Activated CD8-positive, alpha-beta memory T cell treated with anti-CD3 and anti-CD28 coated beads, Interleukin-2, amount 50 U/mL, for 4 hours (primary cell): ENCODE measurements at regions not wholly inside any gene's neighbourhood (a gene's known extent, or its start where the extent isn't known, plus 50 kb on each side); places are given as distances from the start of the nearest gene placed in this dataset.
"Not testable (repeated sequence)": the region's sequence is repeated elsewhere in the genome, so short reads cannot be mapped to it uniquely, and the experiment has no call there.

Experiments used
- DNase-seq: peaks from one replicate; pipeline ENCODE4 v3.0.0-alpha.2; 2020

DNA sequence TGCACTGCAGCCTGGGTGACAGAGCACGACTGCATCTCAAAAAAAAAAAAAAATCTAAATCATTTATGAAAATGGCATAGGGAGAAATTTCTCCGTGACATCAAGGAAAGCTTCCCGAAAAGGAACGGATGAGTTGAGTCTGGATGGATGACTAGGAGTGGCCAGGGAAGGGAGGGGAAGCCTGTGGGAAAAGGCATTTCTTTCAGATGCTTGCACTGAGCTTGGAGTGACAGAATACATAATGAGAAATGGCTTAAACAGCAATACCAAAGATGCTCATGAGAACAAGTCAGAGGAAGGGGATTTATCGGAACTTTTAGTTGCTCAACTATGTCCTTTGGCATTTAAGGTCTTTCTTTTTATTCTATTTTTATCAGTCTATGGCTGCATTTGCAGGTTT is 1369.2 kb upstream of the TMEM132C start:
- DNase-seq: no peak

DNA sequence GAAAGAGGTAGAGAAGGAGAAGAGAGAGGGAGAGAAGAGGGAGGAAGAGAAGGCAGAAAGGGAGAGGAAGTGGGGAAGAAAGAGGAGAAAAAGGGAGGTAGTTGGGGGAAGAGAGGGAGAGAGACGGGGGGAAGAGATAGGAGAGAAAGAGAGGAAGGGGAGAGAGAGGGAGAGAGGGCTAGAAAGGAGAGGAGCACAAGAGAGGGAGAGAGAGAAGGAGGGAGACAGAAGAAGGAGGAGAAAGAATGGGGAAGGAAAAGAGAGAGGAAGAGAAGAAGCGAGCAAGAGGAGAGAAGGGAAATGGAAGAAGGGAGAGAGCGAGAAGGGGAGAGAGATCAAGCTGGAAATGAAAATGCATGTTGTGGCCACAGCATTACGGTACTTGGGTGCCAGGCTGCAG is 1368.4 kb upstream of the TMEM132C start:
- DNase-seq: no peak

DNA sequence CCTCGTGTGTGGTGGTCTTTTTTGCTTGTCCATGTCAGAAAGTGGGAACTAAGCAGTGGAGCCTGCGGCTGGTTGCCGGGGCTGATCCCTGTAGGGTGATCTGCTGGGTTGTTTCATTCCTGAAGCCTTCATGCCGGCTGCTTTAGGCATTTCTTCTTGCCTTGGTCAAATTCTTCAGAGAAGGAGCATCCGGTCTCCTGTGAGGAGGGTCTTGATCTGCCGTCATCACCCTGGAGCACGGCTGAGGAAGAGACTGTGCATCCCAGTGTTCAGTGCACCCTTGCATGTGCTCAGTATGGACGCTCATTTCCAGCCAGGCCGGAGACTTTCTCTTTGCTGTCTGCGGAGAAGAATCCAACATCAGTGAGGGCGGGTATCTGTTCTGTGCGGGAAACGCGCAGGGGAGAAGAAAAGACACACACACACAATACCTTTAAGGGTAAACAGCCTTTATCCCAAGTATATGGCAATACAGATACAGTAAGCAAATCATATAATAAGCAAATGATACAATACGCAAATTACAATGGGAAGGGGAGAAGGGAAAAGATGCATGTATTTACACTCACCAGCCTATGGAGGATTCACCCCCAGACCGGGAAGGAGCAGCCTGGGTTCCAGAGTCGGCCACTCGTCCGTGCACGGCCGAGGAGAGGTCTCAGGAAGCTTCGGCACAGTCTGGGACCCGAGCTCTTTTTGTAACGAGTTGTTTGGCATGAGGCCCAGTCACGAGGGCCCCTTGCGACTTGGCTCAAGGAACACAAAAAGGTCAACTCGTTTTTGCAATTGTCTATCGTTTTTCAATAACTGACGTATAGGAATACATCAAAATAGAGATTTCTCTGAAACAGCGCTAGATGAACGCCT is 1366.8 kb upstream of the TMEM132C start:
- no peak for DNase-seq

DNA sequence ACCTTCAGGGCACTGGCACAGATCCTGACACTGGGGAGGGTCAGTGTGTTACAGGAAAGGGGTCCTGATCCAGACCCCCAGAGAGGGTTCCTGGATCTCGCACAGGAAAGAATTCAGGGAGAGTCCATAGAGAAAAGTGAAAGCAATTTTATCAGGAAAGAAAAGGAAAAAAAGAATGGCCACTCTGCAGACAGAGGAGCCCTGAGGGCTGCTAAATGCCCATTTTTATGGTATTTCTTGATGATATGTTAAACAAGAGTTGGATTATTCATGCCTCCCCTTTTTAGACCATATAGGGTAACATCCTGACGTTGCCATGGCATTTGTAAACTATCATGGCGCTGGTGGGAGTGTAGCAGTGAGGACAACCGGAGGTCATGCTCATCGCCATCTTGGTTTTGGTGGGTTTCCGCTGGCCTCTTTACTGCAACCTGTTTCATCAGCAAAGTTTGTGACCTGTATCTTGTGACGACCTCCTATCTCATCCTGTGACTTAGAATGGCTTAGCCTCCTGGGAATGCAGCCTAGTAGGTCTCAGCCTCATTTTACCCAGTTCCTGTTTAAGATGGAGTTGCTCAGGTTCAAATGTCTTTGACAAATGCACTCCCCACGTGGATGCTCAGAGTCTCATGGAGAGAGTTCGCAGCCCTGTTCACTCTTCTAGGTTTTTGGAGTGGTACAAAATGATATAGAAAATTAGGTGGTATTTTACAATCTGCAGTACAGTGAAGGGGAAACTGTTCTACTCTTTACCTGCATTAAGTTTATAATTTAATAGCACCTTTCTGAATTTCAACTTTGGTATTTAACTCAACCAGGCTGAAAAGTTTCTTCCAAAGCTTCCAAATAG is 1363.7 kb upstream of the TMEM132C start:
- no peak for DNase-seq

DNA sequence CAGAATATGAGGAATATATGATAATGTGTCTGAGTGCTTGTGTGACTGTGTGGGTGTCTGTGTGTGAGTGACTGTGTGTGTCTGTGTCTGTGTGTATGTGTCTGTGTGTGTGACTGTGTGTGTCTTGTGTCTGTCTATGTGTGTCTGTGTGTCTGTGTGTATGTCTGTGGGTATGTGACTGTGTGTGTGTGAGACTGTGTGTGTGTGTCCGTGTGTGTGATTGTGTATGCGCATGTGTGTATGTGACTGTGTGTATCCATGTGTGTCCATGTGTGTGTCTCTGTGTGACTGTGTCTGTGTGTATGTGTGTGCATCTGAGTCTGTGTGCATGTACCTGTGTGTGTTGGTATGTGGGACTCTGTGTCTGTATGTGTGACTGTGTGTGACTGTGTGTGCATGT is 1361.2 kb upstream of the TMEM132C start:
- no peak for DNase-seq

GRCh38 chr12:126907900-126908764 is 1358.8 kb upstream of the TMEM132C start:
- no peak for DNase-seq

GRCh38 chr12:126908765-126909142 is 1358.2 kb upstream of the TMEM132C start:
- no peak for DNase-seq

DNA sequence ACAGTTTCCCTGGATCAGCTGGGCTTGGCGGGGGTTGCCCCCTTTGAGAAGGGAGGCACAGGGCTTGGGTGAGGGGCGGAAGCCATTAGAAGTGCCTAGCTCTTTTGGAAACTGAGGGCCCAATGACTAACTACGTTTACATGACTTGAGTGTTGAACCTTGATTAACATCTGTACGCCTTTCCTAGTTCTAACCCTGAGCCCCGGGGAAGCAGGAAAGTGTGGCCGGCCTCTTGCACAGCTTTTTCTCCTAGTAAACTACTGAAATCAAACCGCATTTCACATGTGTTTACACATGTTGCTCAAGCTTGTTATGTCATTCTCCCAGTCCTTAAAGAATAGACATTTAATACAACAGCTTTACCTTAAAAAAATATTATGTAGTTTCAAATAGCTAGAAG is 1356.4 kb upstream of the TMEM132C start:
- no peak for DNase-seq

GRCh38 chr12:126912111-126912510 is 1354.9 kb upstream of the TMEM132C start:
- no peak for DNase-seq

DNA sequence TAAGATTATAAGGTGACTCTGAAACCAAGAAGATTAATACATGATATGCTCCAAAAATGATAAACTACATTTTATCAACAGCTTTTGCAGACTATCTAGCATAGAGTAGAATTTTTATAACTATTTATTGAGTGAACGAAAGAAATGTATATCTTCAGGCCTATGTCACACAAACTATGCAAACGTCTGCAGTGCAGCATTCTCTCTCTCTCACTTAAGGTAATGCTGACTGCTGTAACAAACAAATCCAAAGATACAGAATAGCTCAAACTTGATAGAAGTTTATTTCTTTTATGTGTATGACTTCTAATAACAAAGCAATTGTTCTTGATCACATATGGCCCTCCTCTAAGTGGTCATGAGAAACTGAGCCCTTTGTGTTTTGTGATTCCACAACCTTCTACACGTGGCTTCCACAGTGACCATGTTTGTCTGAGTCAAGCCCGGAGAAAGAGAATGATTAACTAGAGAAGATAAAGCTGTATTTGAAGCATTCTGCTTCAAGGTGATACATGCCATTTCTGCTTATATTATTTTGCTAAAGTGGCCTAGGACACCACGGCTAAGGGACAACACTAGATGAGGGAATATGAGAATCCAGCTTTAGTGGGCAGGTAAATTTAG is 1352.7 kb upstream of the TMEM132C start:
- DNase-seq: no peak

DNA sequence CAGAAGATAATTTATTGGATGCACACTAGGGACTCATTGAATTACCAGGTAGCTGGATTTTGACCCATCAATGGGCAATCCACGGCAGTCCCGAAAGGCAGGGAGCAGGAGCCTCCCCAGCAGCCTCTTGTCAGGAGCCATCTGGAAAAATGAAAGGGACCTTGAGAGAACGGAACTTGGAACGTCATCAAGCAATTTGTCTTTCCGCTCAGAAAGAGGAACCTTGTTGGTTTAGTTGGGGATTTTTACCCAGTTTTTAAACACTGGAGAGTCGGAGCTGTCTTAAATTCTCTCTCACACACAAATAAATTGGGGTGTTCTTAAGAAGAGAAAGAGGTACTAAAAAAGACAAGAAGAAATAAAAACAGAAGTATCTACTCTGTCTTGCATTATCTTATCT is 1351.7 kb upstream of the TMEM132C start:
- no peak for DNase-seq

GRCh38 chr12:126926023-126926594 is 1340.9 kb upstream of the TMEM132C start:
- DNase-seq: no peak

- DNase-seq: no peak
These were observed 1336.7 kb upstream of the TMEM132C start for GRCh38 chr12:126930234-126930633.

DNA sequence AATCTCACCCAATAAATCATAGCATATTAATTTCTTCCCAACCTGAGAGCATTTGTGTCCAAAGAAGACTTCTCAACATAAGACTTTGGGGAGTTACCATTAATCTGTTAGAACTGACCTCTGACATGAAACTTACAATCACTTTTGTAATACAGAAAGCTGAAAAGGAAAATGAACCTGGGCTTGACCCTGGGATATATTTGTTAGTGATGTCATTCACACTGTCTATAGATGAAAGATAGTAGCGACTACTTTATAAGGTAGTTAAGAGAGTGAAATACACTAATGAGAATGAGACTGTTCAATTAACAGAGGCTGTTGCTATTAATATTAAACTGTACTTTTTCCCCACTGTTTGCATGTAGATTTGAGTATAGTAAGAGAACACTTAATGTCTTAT is 1334.8 kb upstream of the TMEM132C start:
- no peak for DNase-seq

DNA sequence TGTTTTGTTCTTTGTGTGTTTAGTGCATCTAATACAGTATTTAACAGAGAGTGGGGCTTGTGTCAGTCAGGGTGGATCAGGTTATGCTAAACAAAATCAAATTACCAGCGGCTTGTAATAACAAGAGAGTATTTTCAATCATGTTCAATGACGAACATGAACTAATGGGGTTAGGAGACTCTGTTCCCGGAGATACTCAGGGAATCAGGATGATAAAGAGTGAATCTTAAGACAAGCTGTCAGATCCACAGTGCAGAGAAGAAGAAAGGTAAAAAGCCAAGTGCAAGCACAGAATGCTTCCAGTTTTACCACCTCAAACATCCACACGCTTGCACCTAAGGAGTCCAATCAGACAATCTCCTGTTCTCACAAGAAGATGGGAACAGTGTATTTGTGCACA is 1331.5 kb upstream of the TMEM132C start:
- no peak for DNase-seq

DNA sequence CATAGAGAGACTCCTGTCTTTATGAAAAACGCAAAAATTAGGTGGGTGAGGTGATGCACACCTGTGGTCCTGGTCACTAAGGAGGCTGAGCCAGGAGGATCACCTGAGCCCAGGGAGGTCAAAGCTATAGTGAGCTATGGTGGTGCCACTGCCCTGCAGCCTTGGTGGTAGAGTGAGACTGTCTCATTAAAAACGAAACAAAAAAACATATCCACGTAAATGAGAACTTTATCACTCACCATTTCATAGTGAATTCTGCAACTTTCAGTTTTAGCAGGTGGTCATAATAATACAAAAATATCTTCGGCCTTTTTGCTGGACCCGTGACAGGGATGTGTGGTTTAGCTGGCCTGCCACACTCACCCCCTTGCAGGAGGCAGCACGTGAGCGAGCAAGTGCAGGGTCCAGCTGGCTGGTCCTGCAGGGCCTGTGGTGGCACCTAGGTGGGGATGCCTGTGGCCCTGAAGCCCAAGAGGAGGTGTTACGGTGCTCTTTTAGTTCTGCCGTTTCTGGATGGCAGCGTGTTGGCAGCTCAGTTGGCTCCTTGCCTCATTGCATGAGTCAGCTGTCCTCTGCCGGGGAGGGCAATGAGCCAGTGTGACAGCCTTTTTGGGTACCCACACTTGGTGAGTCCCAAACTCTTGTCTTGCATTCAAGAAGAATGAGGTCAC is 1330.7 kb upstream of the TMEM132C start:
- no peak for DNase-seq

- DNase-seq: no peak
These were observed 1329.5 kb upstream of the TMEM132C start for GRCh38 chr12:126937431-126937830.

DNA sequence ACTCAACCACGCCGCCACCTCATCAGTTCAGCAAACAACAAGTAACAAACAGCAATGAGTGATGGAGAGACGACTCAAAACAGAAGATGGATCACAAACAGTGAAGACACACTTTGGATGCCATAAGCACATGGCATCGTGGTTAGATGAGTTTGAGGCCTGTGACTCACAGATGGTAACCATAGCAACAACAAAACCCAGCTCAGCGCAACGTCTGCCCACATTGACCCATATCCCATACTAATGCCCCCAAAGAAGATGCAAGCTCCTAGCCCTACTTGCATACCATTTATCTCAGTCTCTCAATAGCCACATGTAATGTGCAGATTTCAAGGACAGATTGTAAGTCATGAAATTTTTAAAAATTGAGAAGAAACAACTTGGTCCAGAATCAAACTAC is 1322.3 kb upstream of the TMEM132C start:
- no peak for DNase-seq

- DNase-seq: not testable (repeated sequence)
These were observed 1320.0 kb upstream of the TMEM132C start for GRCh38 chr12:126946958-126947357.

DNA sequence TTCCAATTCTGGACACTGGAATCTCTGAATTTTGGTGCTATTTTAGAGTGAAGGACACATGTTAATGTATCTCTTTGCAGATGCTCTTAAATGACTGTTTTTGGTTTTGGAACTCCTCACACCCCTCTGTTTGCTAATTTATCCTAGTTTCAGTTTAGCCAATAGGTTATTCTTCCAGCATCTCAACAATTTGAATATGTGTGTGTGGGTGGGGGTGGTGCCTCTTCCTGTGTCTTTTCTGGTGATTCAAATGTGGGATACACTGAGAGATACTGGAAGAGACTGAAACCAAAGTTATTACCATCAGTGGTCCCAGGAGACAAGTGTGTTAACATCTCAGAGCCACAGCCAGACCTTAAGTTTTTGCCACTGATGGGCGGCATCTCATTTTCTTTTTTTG is 1317.4 kb upstream of the TMEM132C start:
- no peak for DNase-seq

DNA sequence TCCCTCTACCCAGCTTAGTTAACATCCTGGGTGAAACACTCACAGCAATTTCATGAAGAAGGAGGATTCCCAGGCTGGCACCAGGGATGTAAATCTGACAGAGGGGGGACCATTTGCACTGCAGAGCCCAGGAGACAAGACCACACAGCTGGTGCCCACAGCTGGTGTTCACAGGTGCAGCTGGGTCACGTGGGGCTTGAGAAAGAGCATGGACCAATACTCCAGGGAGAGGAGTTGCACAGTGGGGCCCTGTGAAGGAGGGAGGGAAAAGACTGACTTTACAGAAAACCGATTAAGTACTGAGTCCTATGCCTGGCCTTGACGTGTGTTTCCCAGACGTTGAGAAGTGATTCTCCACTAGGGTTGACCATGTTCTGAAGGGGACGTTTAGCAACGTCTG is 1316.7 kb upstream of the TMEM132C start:
- DNase-seq: no peak
